ENCODE measurements at regions not wholly inside any gene's neighbourhood (a gene's known extent, or its start where the extent isn't known, plus 50 kb on each side); places are given as distances from the start of the nearest gene placed in this dataset.

DNA sequence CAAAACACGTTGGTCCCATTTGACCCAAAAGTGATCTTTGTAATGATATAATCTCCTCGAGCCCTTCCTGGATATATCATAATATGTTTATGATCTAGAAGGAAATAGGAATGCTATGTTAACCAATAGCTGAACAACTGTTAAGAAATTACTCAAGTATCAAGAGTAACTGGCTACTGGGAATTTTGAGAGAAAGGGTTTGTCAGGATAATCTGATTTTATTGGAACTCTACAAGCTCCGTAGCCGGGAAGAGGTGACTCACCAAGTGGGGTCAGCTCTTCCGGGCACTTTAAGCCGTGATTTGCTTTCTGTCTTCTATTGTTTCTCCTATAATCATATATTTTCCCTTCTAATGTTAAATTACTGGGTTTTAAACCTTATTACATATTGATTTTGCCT is 250.5 kb upstream of the POGK start:
- ATAC-seq (no peak), DNase-seq (no peak)
- Histone ChIP-seq H3K4me3 (no peak overlapping the region), H3K9me3 (no peaks in the 10 kb centered on the region), H3K4me1 (no peaks in the 10 kb centered on the region), H3K27ac (no peak overlapping the region), H3K27me3 (no peaks in the 10 kb centered on the region), H3K36me3 (no peaks in the 10 kb centered on the region)
- intact Hi-C loops (cut with DNase I), result no loop called here
- no peak for TF ChIP-seq CTCF (IDR thresholded peaks at IDR 0.05)

DNA sequence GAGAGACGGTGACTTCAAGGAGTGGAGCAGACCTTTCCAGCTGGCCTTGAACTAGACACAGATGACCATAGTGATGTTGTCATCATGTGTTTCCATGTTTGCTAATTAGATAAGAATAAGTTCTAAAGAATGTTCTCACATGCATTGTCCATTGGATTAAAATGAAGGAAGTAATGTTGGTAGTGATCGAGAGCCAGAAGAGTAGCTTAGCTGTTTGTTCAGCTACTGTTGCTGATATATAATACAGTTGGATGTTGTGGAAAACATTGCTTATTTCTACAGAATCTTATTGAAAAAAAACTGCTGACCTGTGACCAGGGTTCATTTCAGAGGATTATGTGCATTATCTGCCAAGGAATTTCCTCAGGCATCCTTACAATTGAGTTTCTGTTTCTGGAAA is 249.1 kb upstream of the POGK start:
- Histone ChIP-seq H3K27me3 (no peaks in the 10 kb centered on the region), H3K4me3 (no peak overlapping the region), H3K36me3 (no peaks in the 10 kb centered on the region), H3K4me1 (no peaks in the 10 kb centered on the region), H3K27ac (no peak overlapping the region), H3K9me3 (no peaks in the 10 kb centered on the region)
- DNase-seq (no peak), ATAC-seq (no peak)
- no peak for TF ChIP-seq CTCF (IDR thresholded peaks at IDR 0.05)
- intact Hi-C loops (cut with DNase I), result no loop called here

DNA sequence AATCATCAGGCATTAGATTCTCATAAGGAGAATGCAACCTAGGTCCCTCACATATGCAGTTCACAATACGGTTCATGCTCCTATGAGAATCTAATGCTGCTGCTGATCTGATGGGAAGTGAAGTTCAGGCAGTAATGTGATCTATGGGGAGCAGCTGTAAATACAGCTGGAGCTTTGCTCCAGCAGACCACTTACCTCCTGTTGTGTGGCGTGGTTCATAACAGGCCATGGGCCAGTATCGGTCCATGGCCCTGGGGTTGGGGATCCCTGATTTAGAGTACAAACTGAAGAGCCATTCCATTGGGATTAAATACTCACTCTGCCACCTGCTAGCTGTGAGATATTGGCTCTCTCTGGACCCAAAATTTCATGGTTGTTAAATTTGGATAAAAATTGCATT is 244.6 kb upstream of the POGK start:
- Histone ChIP-seq H3K4me1 (no peaks in the 10 kb centered on the region), H3K27me3 (no peaks in the 10 kb centered on the region), H3K27ac (no peak overlapping the region), H3K4me3 (no peak overlapping the region), H3K9me3 (peaks cover 0 to 4% of the 10 kb centered on the region in 2 donors), H3K36me3 (no peaks in the 10 kb centered on the region)
- no peak for ATAC-seq
- no peak for DNase-seq
- intact Hi-C loops (cut with DNase I), result no loop called here
- TF ChIP-seq CTCF (IDR thresholded peaks at IDR 0.05), result no peak

- DNase-seq, result no peak
- intact Hi-C loops (cut with DNase I), result no loop called here
- H3K4me1 ChIP-seq, result no peaks in the 10 kb centered on the region
- H3K27me3 ChIP-seq, result no peaks in the 10 kb centered on the region
- no peak for TF ChIP-seq CTCF (IDR thresholded peaks at IDR 0.05)
- ATAC-seq, result no peak
- peaks cover 0 to 4% of the 10 kb centered on the region in 2 donors for H3K9me3 ChIP-seq
- H3K4me3 ChIP-seq, result no peak overlapping the region
- no peak overlapping the region for H3K27ac ChIP-seq
- H3K36me3 ChIP-seq, result no peaks in the 10 kb centered on the region
Observed at GRCh38 chr1:166597516-166597915, 241.8 kb upstream of the POGK start.

DNA sequence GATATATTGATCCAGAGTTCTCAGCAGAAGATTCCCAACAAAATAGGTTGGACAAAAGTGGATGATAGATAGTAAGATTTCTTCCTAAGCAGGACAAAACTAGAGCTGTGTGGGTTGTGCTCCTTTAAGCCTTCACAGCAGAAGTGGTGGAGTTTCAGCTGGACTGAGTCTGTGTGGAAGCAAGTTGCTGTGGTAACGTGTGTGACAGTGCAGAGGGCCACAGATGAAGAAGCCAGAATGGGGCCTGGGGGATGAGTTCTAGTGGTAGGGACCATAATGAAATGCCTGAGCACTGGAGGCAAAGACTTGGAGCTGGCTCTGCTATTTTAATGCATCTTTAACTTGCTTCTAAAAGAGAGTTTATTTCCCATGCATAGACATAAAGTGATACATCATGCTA is 238.7 kb upstream of the POGK start:
- peaks cover 0 to 4% of the 10 kb centered on the region in 2 donors for H3K9me3 ChIP-seq
- H3K27ac ChIP-seq, result no peak overlapping the region
- H3K27me3 ChIP-seq, result no peaks in the 10 kb centered on the region
- DNase-seq (no peak), ATAC-seq (no peak)
- no peaks in the 10 kb centered on the region for H3K4me1 ChIP-seq
- no peaks in the 10 kb centered on the region for H3K36me3 ChIP-seq
- intact Hi-C loops (cut with DNase I), result no loop called here
- H3K4me3 ChIP-seq, result no peak overlapping the region
- TF ChIP-seq CTCF (IDR thresholded peaks at IDR 0.05), result no peak
